ENCODE measurements at regions not wholly inside any gene's neighbourhood (a gene's known extent, or its start where the extent isn't known, plus 50 kb on each side); places are given as distances from the start of the nearest gene placed in this dataset.

DNA sequence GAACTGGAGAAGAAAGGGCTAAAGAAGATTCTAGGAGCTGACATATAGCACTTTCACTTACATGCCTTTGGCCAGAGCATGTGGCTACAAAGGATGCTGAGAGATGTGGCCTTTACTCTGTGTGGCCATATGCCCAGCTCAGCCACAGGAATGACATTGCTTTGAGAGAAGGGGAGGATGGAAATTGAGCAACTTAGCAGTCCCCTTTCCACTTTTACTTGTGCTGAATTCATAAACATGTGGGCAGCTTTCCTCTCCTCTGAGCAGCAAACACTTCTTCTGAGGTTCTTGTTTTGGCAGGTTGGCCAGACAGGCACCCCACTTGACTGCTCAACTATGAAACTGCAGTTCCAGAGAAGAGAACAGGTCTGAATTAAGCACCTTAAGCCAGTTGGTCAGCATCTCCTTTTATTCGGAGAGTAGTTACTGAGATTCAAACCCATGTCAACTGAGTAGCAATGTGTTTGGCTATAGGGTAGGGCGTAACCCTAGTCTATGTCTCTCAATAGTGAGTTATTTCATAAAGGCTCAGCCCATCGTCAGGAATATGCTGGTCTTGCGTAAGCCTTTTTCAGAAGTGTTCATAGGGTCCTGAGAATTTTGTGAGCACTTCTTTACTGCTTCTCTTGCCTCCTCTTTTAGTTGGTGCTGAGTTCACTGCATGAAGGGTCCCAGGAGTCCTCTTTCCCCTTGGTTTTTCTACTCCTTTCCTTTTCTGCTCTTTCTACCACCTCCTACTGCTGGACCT lies 134.5 kb downstream of the PALM2AKAP2 start:
- DNase-seq: no peak

DNA sequence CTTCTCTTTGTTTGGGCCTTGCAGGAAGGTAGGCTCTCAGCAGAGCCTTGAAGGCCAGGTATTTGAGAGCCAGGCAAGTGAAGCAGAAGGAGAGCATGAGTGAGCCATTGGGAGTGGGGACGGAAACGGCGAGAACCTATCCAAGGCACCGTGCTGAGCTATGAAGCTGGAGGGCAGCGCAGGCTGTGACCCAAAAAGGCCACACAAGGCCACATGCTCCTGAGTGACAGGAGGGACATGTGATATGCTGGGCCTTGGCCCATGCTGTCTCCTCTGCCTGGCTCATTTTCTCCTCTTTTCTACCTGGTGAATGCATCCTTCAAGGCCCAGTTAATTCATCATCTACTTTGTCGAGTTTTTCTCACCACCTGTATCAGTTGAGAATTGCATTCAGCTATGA lies 136.3 kb downstream of the PALM2AKAP2 start:
- no peak for DNase-seq

DNA sequence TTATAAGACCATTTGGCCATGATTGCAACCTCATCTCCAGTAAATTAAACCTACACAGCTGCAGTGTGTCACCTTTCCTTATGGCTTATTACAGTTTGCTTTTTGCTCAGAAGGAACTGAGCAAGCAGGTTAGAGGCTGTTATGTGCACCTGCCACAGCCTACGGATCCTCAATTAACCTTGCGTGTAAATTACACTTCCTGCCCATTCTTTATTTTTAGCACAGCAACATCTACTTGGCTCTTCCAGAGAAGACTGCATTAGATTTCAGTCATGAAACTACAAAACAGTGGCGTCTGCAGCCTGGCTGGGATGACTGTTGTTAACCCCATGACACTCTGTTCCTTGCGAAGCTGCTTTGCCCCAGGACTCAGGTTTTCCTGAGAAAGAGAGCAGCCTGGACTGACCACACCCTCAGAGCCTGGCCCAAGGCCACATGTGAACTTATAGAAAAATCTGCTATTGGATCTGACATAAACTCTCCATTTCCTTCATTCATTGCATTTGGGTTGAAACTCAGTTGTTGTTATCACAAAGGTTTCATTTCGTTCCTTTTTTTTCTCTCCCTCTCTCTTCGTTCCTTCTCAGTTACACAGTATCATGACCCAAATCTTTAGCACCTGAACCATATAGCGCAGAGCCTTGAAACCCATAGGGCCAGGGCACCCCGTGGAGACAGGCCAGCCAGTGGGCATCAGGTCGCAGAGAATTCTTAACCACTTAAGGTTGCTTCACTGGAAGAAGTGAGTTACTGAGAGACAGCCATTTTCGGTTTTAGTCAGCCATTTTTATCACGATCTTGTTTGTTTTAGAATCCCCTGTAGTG lies 138.6 kb downstream of the PALM2AKAP2 start:
- DNase-seq: no peak

DNA sequence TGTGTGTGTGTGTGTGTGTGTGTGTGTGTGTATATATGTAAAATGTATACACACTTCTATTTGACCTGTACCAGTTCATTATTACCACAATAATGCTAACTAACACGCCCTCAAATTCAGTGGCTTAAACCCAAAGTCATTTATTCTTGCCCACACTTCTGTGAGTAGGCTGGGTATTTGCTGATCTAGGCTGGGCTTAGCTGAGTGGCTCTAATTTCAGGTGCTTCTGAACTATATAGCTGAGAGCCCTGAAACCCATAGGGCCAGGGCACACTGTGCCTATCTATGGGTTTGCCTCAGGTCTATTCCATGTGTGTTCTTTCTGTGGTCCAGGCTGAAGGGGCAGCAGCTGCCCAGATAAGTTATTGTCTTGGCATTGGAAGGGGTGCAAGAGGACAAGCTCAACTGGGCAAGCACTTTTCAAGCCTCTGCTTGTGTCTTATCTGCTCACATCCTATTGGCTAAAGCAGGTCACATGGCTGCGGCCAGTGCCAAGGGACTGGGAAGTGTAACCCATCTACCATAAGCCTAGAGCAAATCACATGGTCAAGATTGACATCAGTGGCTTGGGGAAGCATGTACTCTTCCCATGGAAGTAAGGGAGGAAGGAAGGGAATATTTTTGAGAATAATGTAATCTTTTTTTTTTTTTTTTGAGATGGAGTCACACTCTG lies 139.9 kb downstream of the PALM2AKAP2 start:
- no peak for DNase-seq

DNA sequence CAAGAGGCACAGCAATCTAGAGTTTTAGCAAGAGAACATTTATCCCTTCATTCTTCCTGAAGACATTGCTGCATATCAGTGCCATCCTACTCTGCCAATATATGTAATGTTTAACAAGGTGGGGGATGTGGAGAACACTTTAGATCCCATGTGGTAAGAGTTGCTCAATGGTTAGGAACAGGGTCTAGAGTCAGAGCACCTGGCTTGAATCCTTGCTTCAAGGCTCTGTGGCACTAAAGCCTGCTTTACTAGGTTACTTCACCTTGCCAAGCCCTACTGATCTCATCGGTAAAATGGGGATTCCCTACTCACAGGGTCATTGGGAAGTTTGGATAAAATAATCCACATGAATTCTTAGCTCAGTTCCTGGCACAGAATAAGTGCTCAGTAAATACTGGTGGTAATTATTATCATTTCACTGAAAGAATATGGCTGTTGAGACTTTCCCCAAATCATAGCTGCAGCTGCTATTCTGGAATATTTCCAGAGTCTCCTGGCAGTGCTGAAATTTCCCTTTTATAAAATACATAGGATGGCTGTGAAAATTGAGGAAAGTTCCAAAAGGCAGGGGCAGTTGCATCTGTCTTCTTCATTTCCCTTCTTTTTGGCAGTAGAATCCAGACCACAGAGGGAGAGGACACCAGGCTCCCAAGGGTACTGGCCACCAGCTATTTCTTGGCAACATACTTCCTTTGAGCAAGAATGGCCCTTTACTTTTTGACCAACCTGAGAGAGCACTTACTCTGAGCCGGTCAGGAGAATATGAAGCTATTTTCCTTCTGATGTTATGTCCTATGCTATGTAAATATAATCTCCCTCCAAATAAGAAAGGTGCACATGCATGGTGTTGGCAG lies 142.8 kb downstream of the PALM2AKAP2 start:
- DNase-seq: no peak

DNA sequence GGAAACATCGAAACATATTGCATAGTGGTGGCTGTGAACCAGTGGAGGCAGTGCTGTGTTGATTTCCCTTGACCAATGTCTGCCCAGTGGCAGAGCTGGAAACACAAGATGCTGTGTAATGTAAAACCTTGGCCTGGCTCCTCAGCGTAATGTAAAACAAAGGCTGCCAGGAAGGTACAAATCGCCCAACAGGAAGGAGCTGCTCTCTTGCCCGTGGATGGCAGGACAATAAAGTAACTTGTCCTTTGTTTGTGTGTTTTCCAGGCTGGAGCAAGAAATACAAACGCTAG lies 143.4 kb downstream of the PALM2AKAP2 start:
- DNase-seq: no peak

DNA sequence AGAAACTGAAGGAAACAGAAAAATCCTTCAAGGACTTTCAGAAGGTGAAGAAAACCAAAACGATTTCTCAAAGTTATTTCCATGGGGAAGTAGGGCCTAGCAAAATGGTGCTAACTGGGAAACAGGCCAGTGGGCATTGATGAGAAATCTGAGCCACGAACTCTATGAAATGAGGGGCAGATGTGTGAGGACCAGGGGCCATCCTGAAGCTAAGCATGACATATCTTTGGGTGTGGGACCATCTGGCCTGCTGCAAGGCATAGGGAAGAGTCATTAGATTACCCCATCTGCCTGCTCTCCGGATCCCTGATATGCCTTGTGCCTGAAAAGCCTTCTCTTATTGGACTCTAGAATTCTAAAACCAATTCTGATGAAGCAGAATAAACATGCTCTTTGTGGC lies 143.8 kb downstream of the PALM2AKAP2 start:
- DNase-seq: no peak

DNA sequence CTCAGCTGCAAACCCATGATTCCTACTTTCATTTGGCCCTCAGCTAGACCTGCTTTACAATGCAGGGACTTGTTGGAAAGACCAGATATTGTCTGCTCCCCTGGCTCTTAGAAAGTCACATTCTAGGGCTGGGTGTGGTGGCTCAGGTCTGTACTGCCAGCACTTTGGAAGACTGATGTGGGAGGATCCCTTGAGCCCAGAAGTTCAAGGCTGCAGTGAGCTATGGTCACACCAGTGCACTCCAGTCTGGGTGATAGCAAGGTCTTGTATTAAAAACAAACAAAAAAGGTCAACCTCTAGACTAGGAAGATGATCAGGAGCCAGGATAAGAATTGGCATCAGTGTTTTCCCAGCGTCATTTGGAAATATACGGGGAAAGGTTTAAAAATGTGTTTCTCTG lies 145.8 kb downstream of the PALM2AKAP2 start:
- no peak for DNase-seq

DNA sequence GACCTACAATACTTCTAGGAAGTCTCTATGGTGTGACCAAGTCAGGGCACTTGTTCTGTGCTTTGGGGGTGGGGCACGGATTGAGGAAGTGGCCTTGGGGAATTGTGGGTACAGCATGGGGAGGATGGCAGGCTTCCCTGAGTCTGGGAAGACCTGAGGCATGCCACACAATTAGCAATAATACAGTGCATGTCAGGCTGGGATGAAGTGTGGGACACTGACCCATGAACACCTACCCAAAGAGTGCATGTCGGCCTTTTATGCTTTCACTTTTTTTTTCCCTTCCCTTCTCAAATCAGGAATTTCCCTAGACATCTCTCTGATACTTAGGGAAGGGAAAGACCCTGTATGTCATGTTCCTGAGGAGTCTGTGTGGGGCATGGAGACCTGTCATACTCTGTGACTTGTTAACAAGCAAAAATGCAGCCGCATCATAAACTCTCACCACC lies 146.4 kb downstream of the PALM2AKAP2 start:
- DNase-seq: no peak

DNA sequence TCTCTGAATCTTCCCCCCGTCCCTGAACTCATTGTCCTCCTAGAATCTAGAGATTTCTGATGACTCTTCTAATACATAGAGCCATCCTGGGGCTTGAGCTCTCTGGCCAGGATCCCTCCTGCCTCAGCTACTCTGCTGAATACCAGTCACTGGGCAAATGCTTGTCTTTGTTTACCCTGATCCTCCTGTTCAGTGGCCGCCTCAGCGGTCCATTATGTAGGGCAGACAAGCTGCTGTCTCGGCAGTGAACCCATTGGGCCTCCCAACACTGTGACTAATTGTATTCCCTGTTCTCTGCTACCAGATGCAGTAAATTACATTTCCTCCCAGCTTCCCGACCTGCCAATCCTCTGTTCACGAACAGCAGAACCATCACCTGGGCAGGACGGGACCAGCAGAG lies 151.6 kb downstream of the PALM2AKAP2 start:
- no peak for DNase-seq

DNA sequence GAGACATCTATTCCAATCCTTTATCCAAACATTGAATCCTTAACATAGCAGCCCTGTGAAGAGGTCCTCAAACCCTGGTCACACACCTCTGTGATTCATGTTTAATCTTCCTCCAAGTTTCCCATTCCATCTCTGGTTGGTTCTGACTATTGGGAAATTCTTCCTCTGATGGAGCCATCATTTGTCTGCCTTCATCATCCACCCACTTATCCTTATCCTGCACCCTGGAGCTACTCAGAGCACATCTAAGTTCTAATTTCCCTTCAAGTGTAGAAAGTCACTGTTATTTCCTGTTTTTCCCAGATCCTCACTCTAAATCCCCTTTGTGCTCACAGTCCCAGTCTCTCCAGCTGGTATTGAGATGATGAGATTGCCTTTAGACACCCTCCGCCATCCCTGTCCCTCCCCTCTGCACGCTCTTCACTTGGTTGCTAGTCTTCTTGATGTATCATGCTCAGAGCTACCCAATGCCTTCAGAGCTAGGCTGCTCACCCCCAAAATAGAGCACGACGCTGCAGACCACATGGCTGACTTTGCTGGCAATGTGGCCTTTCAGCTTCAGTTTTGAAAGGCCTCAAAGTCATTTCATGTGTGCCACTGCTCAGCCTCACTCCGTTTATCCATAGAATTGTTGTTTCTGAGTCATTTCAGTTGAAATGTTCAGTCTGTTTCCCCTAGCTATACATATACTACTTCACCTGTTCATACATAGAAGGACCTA lies 154.3 kb downstream of the PALM2AKAP2 start:
- no peak for DNase-seq

DNA sequence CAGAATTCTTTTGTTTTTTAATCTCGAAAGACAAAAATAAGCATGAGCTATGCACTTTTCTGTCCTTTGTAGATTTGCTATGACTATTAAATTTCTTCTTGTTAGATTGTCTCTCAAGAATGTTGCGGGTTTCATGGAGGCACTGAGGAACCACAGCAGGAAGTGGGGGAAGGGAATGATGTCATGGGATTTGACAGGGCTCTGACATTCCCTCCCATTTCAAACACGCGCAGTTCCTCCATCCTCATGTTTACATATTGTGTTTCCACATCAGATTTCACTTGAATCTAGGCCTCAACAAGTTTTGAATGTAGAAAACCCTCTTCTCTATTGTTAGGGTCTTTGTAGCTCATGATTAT lies 154.8 kb downstream of the PALM2AKAP2 start:
- DNase-seq: no peak

DNA sequence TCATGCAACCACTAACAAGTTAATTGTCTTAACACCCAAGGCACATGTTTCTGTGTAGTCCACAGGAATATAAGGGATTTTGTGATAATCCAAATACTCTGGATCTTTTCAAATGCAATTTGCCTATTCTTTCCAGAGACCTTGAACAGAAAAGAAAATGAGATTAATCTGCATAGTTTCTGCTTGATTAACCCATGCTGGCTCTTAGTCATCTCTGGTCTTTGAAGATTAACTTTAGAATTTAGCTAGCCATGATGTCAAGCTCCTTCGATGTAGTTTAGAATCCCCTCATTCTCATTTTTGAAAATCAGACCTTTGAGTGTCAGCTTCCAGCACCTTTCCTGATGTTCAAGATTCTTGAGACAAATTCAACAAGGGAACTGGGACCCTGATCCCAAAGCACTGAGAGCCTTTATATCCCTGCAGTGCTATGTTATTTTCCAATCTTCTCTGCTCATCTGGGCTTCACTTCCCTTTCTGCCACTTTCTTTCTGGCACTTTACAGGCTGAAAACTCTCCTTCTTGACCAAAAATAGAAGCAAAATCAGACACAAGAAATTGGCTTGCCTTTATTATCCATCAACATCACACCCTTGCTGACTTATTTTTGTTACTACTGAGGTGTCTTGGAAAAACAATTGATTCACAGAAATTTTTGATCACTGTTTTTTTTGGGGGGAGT lies 155.5 kb downstream of the PALM2AKAP2 start:
- DNase-seq: no peak

DNA sequence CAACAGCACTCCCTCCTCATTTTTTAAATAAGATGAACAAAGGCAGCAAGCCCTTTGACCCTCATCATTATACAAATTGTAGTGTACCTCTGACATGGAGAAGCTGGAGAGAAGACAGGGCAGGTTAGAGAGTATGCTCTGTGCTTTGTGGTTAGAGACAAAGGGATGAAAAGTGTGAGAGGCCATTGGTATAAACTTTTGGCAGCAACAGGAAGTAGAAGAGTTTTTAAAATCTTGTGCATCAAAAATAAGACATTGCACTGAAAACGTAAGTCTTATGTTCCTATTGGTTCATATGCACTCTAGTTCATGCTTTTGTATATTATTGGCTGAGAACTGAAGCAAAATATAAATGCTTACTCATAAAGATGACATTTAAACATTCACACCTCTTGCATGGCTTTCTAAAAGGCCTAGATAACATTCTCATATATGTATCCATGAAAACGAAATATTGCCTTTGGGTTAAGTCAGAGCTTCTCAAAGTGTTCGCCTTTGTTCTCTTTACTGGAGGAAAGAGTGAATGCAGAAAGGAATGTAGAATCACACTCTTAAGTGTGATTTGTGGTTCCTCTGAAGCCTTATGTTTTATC lies 158.0 kb downstream of the PALM2AKAP2 start:
- no peak for DNase-seq

DNA sequence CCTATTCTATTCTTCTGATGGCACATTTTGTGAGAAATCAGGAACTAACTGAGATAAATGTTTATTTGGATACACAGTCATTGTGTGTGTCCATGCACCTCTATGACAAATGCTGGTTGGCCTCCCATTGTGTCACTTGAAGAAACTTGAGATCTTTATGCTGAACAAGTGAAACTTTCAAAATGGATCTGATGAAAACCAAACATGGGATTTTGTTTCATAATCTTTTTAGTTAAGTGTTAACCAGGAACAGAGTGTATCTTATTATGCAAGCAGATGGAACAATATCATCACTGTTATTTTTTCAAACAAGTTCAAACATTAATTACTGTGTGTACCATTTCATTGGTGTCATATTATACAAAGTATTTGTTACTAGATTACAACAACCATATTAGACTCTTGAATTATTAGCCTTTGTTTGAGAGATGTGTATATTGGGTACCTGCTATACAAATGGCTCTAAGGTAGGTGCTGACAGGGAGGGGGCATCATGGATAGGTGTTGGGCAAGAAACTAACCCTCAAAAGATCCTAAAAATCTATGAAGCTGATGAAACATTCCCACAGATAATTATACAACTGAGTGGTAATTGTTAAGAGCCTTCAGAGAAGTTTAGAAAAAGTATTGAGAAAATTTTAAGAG lies 159.8 kb downstream of the PALM2AKAP2 start:
- no peak for DNase-seq

DNA sequence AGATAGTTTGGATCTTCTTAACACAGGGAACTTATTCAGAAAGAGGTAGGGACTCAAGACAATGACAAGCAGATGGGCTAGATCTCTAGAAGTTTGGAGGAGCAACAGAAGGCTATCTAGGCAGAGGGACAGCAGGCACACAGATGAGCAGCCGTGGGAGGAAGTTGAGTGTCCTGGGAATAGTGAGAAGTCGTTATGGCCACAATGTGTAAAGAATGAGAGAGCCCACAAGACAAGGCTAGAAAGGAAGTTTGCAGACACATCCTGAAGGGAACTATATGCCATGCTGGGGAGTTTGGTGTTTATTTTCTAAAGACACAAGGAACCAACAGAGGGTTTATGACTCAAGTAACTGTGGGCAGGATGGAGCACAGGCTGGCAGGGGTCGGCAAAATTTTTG lies 160.6 kb downstream of the PALM2AKAP2 start:
- no peak for DNase-seq

DNA sequence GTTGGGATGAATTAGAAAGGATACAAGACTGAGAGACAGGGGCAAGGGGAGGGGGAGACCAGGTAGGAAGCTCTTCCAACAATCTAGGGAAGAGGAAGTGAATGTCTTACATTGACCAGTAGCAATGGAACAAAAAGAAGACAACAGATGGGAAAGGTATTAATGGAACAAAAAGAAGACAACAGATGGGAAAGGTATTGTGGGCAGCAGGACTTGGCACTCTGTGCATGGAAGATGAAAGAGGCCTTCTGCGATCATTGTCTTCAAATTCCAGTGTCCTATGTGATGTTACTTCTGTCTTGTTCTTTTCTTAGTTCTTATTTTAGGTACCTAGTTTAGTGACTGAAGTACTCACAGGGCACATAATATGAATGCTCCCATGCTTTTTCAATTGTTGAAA lies 161.8 kb downstream of the PALM2AKAP2 start:
- DNase-seq: no peak

DNA sequence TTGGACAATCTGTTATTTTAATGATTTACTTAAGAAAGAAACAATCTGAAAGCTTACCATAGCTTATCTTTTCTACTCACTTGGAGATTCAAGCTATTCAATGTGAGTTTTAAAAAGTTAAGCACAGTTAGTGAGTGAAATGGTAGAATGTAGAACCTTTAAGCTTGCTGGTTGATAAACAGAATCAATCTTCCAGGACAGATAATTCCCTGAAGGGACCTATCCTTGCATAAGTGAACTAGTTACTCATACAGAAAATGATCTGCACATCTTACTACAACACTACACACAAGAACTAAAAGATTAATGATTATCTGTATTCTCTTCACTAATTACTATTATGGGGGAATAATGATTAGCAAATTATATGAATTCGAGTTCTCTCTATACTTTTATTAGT lies 165.6 kb downstream of the PALM2AKAP2 start:
- DNase-seq: no peak

DNA sequence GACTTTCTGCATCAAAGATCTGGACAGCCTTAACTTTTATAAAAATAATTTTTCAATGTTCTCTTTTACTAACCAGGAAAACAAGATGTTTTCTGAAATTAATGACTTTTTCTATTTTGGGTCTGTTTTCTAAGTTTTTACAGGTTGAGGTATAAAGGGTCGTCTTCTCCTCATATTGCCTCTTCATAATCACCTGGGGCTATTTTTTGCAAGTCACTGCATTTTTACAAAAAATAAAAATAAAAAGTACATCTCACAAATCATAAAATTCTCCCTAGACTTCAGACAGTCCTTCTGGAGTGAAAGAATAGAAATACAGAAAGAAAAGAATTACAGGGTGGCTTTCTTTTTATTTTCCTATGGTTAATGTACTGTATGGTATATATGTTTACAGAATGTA lies 168.5 kb downstream of the PALM2AKAP2 start:
- no peak for DNase-seq

DNA sequence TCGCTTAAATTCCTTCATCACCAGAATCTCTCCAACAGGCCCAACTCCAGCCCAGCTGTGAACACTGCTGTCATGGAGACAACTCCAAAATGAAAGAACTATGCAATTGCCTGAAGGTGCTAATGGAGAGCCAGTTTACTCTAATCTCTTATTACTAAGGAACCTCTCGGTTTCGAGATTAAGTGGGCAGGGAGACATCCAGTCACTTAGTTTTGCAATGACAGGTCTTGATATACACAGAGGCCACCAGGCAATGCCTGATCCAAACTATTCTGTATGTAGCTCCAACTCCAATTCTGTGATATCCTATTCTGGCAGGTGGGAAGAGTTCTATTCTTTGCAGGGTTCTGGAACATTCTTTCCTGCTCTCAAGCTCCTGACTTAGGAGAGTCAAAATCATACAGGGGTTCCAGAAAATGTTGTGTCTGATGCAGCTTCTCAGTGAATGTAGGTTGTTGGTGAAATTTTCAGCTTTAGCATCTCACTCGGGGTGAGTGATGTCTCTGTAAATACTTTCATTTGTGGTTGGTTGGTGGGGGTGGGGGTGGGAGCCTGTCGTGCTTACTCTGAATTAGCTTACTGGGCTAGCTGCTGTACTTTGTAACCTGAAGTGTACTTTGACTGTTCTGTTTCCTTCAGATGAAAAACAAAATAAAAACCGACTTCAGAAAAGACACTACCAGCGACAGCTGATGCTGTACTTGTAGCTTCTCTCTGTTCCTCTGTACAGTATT lies 170.9 kb downstream of the PALM2AKAP2 start:
- no peak for DNase-seq
